Testis (tissue), 2 donors: ENCODE measurements at regions not wholly inside any gene's neighbourhood (a gene's known extent, or its start where the extent isn't known, plus 50 kb on each side); places are given as distances from the start of the nearest gene placed in this dataset.

ENCODE experiments used
- DNase-seq: peaks from one replicate; pipeline ENCODE4 v3.0.0-alpha.2; 2019
- H3K27ac ChIP-seq, 2 donors: fragments of 200-600 bp; sonication (generic); one replicate each; pipeline ENCODE4 v1.5.1; 2019
- H3K27me3 ChIP-seq: fragments of 200-600 bp; sonication (generic); one replicate; pipeline ENCODE4 v1.5.1; 2019
- H3K36me3 ChIP-seq: fragments of 200-600 bp; sonication (generic); one replicate; pipeline ENCODE4 v1.5.1; 2017; ENCODE audit warnings: low read depth; ENCODE audit errors: missing control alignments
- H3K4me1 ChIP-seq: fragments of 200-600 bp; sonication (generic); one replicate; pipeline ENCODE4 v1.5.1; 2019
- H3K4me3 ChIP-seq, 2 donors: fragments of 200-600 bp; sonication (generic); one replicate each; pipeline ENCODE4 v1.5.1; 2017 to 2019
- H3K9me3 ChIP-seq: fragments of 200-600 bp; sonication (generic); one replicate; pipeline ENCODE4 v1.5.1; 2017
- CTCF ChIP-seq, 3 experiments: fragments of 450-650 bp in 2 of 3; fragments of 200-600 bp in 1 of 3; sonication (generic) in 1 of 3; IDR thresholded peaks; one replicate each; pipeline ENCODE4 v1.5.1; 2016 to 2019; ENCODE audit warnings: antibody characterized with exemption in 3 of 3, mild to moderate bottlenecking in 2 of 3, moderate library complexity in 1 of 3
- POLR2A ChIP-seq: fragments of 450-650 bp; IDR thresholded peaks from one replicate; pipeline ENCODE4 v1.6.1; 2017; ENCODE audit warnings: antibody characterized with exemption, mild to moderate bottlenecking, moderate library complexity
- whole genome bisulfite sequencing, 2 donors: methylation state at CpG; one replicate each; pipeline ENCODE4 v1.1.5; 2018; 5-methylcytosine and 5-hydroxymethylcytosine counted together
- intact Hi-C: fragments of 100-400 bp; cut with DNase I; formaldehyde crosslinking; loops from one replicate; pipeline ENCODE4 v1.15.1; 2023; ENCODE audit warnings: low total_unique reads

GRCh38 chr13:80550971-80551441, 210.1 kb upstream of the SPRY2 start:
- Histone ChIP-seq H3K27me3 (no peaks in the 10 kb centered on the region), H3K9me3 (no peaks in the 10 kb centered on the region), H3K4me1 (no peaks in the 10 kb centered on the region), H3K4me3 (no peak overlapping the region), H3K27ac (no peak overlapping the region), H3K36me3 (no peaks in the 10 kb centered on the region)
- TF ChIP-seq POLR2A (no peak), CTCF (IDR thresholded peaks at IDR 0.05) (no peak)
- no peak for DNase-seq
- intact Hi-C loops: no loop called here
- 46 to 52% methylated on average over 2 of the region's 2 CpGs for WGBS, 2 donors

GRCh38 chr13:80548915-80549314, 208.0 kb upstream of the SPRY2 start:
- no peak overlapping the region for H3K4me3 ChIP-seq
- no peaks in the 10 kb centered on the region for H3K27me3 ChIP-seq
- H3K4me1 ChIP-seq: no peaks in the 10 kb centered on the region
- DNase-seq: no peak
- no peak for TF ChIP-seq POLR2A
- no peak for TF ChIP-seq CTCF (IDR thresholded peaks at IDR 0.05)
- intact Hi-C loops: no loop called here
- H3K9me3 ChIP-seq: no peaks in the 10 kb centered on the region
- no peaks in the 10 kb centered on the region for H3K36me3 ChIP-seq
- H3K27ac ChIP-seq: no peak overlapping the region

GRCh38 chr13:80547885-80548825, 207.2 kb upstream of the SPRY2 start:
- Histone ChIP-seq H3K27me3 (no peaks in the 10 kb centered on the region), H3K4me1 (no peaks in the 10 kb centered on the region), H3K36me3 (no peaks in the 10 kb centered on the region), H3K27ac (no peak overlapping the region), H3K9me3 (no peaks in the 10 kb centered on the region), H3K4me3 (no peak overlapping the region)
- intact Hi-C loops: no loop called here
- DNase-seq: no peak
- TF ChIP-seq POLR2A: no peak
- TF ChIP-seq CTCF (IDR thresholded peaks at IDR 0.05): no peak
- WGBS, 2 donors: 73% methylated on average over 7 of the region's 7 CpGs

GRCh38 chr13:80547341-80547740, 206.4 kb upstream of the SPRY2 start:
- Histone ChIP-seq H3K36me3 (no peaks in the 10 kb centered on the region), H3K27me3 (no peaks in the 10 kb centered on the region)

More at GRCh38 chr13:80547341-80547740, 206.4 kb upstream of the SPRY2 start:
- H3K27ac ChIP-seq: no peak overlapping the region
- intact Hi-C loops: no loop called here
- no peak for DNase-seq
- H3K4me3 ChIP-seq: no peak overlapping the region
- no peaks in the 10 kb centered on the region for H3K9me3 ChIP-seq
- WGBS, 2 donors: 71 to 73% methylated on average over 1 of the region's 1 CpG
- TF ChIP-seq POLR2A (no peak), CTCF (IDR thresholded peaks at IDR 0.05) (no peak)
- H3K4me1 ChIP-seq: no peaks in the 10 kb centered on the region
